Activated T-cell treated with anti-CD3 and anti-CD28 coated beads, Interleukin-2, amount 50 U/mL, for 24 hours (primary cell): ENCODE measurements at regions not wholly inside any gene's neighbourhood (a gene's known extent, or its start where the extent isn't known, plus 50 kb on each side); places are given as distances from the start of the nearest gene placed in this dataset.

Source experiments
- DNase-seq: peaks from one replicate; pipeline ENCODE4 v3.0.0-alpha.2; 2020
- H3K27ac Mint-ChIP-seq: 2 replicates; pipeline ENCODE4 v1.8.0; 2020; ENCODE audit warnings: mild to moderate bottlenecking, mixed read lengths
- H3K27me3 Mint-ChIP-seq: 2 replicates; pipeline ENCODE4 v1.8.0; 2020; ENCODE audit warnings: mixed read lengths
- H3K36me3 Mint-ChIP-seq: 2 replicates; pipeline ENCODE4 v1.8.0; 2020; ENCODE audit warnings: low read depth, mixed read lengths
- H3K4me1 Mint-ChIP-seq: 2 replicates; pipeline ENCODE4 v1.8.0; 2020; ENCODE audit warnings: low read depth, mixed read lengths
- H3K4me3 Mint-ChIP-seq: 2 replicates; pipeline ENCODE4 v1.8.0; 2020; ENCODE audit warnings: mild to moderate bottlenecking, moderate library complexity, mixed read lengths
- H3K9me3 Mint-ChIP-seq: 2 replicates; pipeline ENCODE4 v1.8.0; 2020; ENCODE audit warnings: mixed read lengths

DNA sequence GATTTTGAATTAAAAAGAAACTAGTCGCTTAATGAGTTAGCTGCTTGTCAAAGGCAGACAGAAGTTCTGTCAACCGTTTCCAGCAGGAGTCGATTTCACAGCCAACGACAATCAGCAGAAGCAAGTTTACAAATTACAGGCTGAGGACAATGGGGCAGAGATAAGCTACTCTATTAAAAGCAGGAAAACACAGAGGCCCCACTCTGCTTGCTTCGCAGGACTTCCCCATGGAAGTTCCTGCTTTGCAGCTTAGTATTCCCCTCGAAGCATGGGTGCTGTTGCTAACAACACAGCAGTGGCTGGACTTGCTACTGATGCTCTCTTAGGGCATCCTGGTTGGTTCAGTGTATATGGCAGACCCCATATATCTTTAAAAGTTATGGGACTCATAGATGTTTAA is 50.8 kb upstream of the KLF6 start:
- Mint-ChIP-seq H3K36me3 (no peaks in the 10 kb centered on the region), H3K9me3 (no peaks in the 10 kb centered on the region)

DNA sequence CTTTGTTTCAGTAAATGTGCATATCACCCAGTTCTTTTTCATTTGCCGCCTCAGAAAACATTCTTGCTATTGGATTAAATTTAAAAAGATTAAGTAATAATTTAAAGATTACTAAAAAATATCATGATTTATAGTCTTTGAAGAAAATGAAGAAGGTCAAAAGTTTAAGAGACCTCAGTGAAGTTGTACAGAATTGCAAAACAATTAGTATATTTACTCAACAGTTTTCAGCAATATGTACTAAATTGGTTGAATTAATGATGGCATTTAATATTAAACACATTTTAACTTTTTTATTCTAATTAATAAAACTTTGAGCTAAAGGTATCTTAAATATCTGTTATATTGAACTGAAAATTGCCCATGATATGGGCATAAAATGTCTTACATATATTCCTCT is 49.9 kb upstream of the KLF6 start:
- no peak for DNase-seq
- Mint-ChIP-seq H3K9me3 (no peaks in the 10 kb centered on the region), H3K36me3 (no peaks in the 10 kb centered on the region), H3K27me3 (no peaks in the 10 kb centered on the region), H3K27ac (no peak overlapping the region), H3K4me1 (peaks cover 73% of the 10 kb centered on the region), H3K4me3 (no peak overlapping the region)

More for the DNA sequence above, 50.8 kb upstream of the KLF6 start:
- DNase-seq: no peak
- H3K4me3 Mint-ChIP-seq: peak overlapping the region; percentile 47
- peak overlapping the region; percentile 73 for H3K27ac Mint-ChIP-seq
- peaks cover 68% of the 10 kb centered on the region for H3K4me1 Mint-ChIP-seq
- no peaks in the 10 kb centered on the region for H3K27me3 Mint-ChIP-seq
